Trophoblast cell (in vitro differentiated cells and primary cell): ENCODE measurements at regions not wholly inside any gene's neighbourhood (a gene's known extent, or its start where the extent isn't known, plus 50 kb on each side); places are given as distances from the start of the nearest gene placed in this dataset.

Experiments used
- DNase-seq, 2 donors: peaks; one replicate each; pipeline ENCODE4 v3.0.0-alpha.2; 2016
- H2AFZ ChIP-seq: 2 replicates; pipeline ENCODE4 v1.6.1; 2013; ENCODE audit warnings: low read length, moderate library complexity, mild to moderate bottlenecking; ENCODE audit not compliant: insufficient read depth, poor library complexity
- H2AK5ac ChIP-seq: 2 replicates; pipeline ENCODE4 v1.6.1; 2013; ENCODE audit warnings: mild to moderate bottlenecking, low read length
- H2BK120ac ChIP-seq: 2 replicates; pipeline ENCODE4 v1.6.1; 2013; ENCODE audit warnings: low read length, mild to moderate bottlenecking, moderate library complexity; ENCODE audit not compliant: insufficient read depth, poor library complexity
- H2BK12ac ChIP-seq: 2 replicates; pipeline ENCODE4 v1.6.1; 2013; ENCODE audit warnings: mild to moderate bottlenecking, low read length, moderate library complexity
- H2BK5ac ChIP-seq: 2 replicates; pipeline ENCODE4 v1.6.1; 2013; ENCODE audit warnings: low read length, low read depth, moderate library complexity, mild to moderate bottlenecking; ENCODE audit not compliant: poor library complexity
- H3K14ac ChIP-seq: 2 replicates; pipeline ENCODE4 v1.6.1; 2013; ENCODE audit warnings: mild to moderate bottlenecking, low read length
- H3K18ac ChIP-seq: 2 replicates; pipeline ENCODE4 v1.6.1; 2013; ENCODE audit warnings: mild to moderate bottlenecking, low read length
- H3K23ac ChIP-seq: 2 replicates; pipeline ENCODE4 v1.6.1; 2013; ENCODE audit warnings: low read length
- H3K27ac ChIP-seq: 2 replicates; pipeline ENCODE4 v1.5.1; 2013; ENCODE audit warnings: low read depth, mild to moderate bottlenecking, inconsistent platforms, low read length, moderate library complexity
- H3K27me3 ChIP-seq: 2 replicates; pipeline ENCODE4 v1.6.1; 2013; ENCODE audit warnings: inconsistent platforms, mild to moderate bottlenecking, low read length, moderate library complexity; ENCODE audit not compliant: insufficient read depth
- H3K36me3 ChIP-seq, 2 experiments: 1 replicate in 1 of 2; 2 replicates in 1 of 2; pipeline ENCODE4 v1.6.1; 2013; ENCODE audit warnings: low read length in 2 of 2, mild to moderate bottlenecking in 2 of 2, moderate library complexity in 1 of 2; ENCODE audit not compliant: insufficient read depth in 2 of 2, control insufficient read depth in 1 of 2
- H3K4ac ChIP-seq: 2 replicates; pipeline ENCODE4 v1.6.1; 2013; ENCODE audit warnings: low read depth, mild to moderate bottlenecking, low read length, moderate library complexity
- H3K4me1 ChIP-seq, 2 experiments: 1 replicate in 1 of 2; 2 replicates in 1 of 2; pipeline ENCODE4 v1.6.1; 2013; ENCODE audit warnings: low read length in 2 of 2, mild to moderate bottlenecking in 2 of 2, moderate library complexity in 1 of 2; ENCODE audit not compliant: insufficient read depth in 2 of 2, control insufficient read depth in 1 of 2
- H3K4me2 ChIP-seq: 2 replicates; pipeline ENCODE4 v1.6.1; 2013; ENCODE audit warnings: inconsistent platforms, mild to moderate bottlenecking, low read length, moderate library complexity
- H3K4me3 ChIP-seq: 2 replicates; pipeline ENCODE4 v1.5.1; 2013; ENCODE audit warnings: mild to moderate bottlenecking, low read depth, low read length, inconsistent platforms
- H3K79me1 ChIP-seq: one replicate; pipeline ENCODE4 v1.6.1; 2013; ENCODE audit warnings: low read length
- H3K79me2 ChIP-seq: 2 replicates; pipeline ENCODE4 v1.6.1; 2013; ENCODE audit warnings: low read length, mild to moderate bottlenecking; ENCODE audit not compliant: control insufficient read depth, insufficient read depth, poor library complexity
- H3K9ac ChIP-seq: 2 replicates; pipeline ENCODE4 v1.6.1; 2013; ENCODE audit warnings: mild to moderate bottlenecking, low read length
- H3K9me3 ChIP-seq: 2 replicates; pipeline ENCODE4 v1.6.1; 2013; ENCODE audit warnings: low read depth, mild to moderate bottlenecking, control low read depth, inconsistent platforms, low read length; ENCODE audit not compliant: insufficient read depth
- H4K12ac ChIP-seq: 2 replicates; pipeline ENCODE4 v1.6.1; 2013; ENCODE audit warnings: low read depth, mild to moderate bottlenecking, low read length, moderate library complexity
- H4K8ac ChIP-seq: 2 replicates; pipeline ENCODE4 v1.6.1; 2013; ENCODE audit warnings: low read depth, mild to moderate bottlenecking, low read length, moderate library complexity
- H4K91ac ChIP-seq: one replicate; pipeline ENCODE4 v1.6.1; 2013; ENCODE audit warnings: low read depth, mild to moderate bottlenecking, low read length, moderate library complexity
- WGBS: extraction: QIAGEN DNeasy Blood & Tissue Kit; methylation state at CpG from one replicate; pipeline ENCODE4 v1.1.7; 2013; ENCODE audit warnings: missing lambda C conversion rate; ENCODE audit not compliant: insufficient read length, insufficient coverage; ENCODE audit errors: extremely low coverage; 5-methylcytosine and 5-hydroxymethylcytosine counted together

DNA sequence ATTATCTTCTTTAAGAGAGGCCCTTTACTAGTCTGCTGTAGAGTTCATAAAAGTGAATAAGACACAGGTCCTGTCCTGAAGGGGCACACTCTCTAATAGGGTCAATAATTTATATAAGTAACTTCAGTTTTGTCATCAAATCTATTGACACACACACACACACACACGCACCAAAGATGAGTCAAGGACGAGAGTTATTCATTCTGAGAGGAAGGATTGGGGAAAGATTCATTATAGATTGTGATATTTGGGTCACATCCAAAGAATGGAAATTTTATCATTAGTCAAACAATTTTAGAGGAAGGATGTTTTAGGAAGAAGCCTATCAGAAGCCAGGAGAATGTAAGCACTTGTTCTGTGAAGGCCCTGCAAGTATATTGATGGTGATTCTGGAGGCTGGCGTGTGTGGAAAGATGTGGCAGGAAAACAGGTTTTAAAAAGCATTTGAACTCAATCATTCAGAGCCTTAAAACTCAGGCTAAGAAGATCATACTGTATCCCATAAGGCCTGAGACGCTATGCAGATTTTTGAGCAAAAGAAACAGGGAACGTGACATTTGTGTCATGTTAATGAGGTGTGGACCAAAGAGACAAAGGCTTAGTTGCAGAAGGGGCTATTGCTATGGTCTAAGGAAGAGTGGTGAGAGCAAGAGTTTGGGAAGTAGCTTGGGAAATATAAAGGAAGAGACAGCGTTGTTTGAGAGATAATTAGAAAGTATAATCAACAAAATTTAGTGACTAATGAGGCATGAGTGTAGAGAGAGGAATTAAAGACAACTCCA, 161.4 kb upstream of the PREP start:
- Histone ChIP-seq H3K27ac (no peak overlapping the region), H3K9ac (no peak overlapping the region), H3K9me3 (no peaks in the 10 kb centered on the region), H3K4me1 (no peaks in the 10 kb centered on the region), H2BK120ac (no peak overlapping the region), H3K79me2 (no peaks in the 10 kb centered on the region), H3K79me1 (no peaks in the 10 kb centered on the region), H3K4me3 (no peak overlapping the region), H3K4ac (no peak overlapping the region), H3K27me3 (no peaks in the 10 kb centered on the region), H3K36me3 (no peaks in the 10 kb centered on the region), H3K4me2 (no peak overlapping the region), H2BK5ac (no peak overlapping the region), H3K14ac (no peak overlapping the region), H2AK5ac (no peak overlapping the region), H4K12ac (no peak overlapping the region), H3K18ac (no peak overlapping the region), H3K23ac (no peak overlapping the region), H2BK12ac (no peak overlapping the region), H4K8ac (no peak overlapping the region), H4K91ac (no peak overlapping the region), H2AFZ (no peak overlapping the region)
- no peak for DNase-seq
- 100% methylated on average over 1 of the region's 6 CpGs for WGBS

GRCh38 chr6:105562027-105562426, 159.1 kb upstream of the PREP start:
- Histone ChIP-seq H2AK5ac (no peak overlapping the region), H3K4me2 (no peak overlapping the region), H4K12ac (no peak overlapping the region), H3K4me1 (no peaks in the 10 kb centered on the region), H2BK120ac (no peak overlapping the region), H3K79me1 (no peaks in the 10 kb centered on the region), H3K27me3 (no peaks in the 10 kb centered on the region), H2BK5ac (no peak overlapping the region), H3K9ac (no peak overlapping the region), H4K8ac (no peak overlapping the region), H2AFZ (no peak overlapping the region), H4K91ac (no peak overlapping the region), H3K36me3 (no peaks in the 10 kb centered on the region), H3K4me3 (no peak overlapping the region), H3K79me2 (no peaks in the 10 kb centered on the region), H3K14ac (no peak overlapping the region), H3K9me3 (no peaks in the 10 kb centered on the region), H3K4ac (no peak overlapping the region), H3K23ac (no peak overlapping the region), H3K27ac (no peak overlapping the region), H2BK12ac (no peak overlapping the region), H3K18ac (no peak overlapping the region)
- no peak for DNase-seq
- WGBS, result no CpG with 5 or more reads among the region's 1 CpG

DNA sequence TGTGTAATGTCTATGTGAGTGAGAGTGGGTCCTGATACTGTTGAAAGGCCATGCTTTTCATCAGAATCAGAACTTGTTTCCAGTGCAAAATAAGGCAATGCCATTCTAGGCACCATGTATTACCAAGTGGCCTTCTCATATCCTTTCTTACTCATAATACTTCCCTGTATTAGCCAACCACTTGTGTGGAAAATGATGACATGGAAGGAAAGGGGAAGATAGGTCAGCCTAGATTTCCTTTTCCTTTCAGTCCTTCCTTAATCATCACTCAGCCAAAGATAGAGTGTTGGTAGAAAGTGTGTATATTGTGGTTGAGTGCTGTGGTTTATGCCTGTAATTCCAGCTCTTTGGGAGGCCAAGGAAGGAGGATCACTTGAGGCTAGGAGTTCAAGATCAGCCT, 158.6 kb upstream of the PREP start:
- H2BK120ac ChIP-seq, result no peak overlapping the region
- no peak overlapping the region for H3K18ac ChIP-seq
- no peak overlapping the region for H3K4ac ChIP-seq
- no peaks in the 10 kb centered on the region for H3K9me3 ChIP-seq
- H3K27me3 ChIP-seq, result no peaks in the 10 kb centered on the region
- H4K91ac ChIP-seq, result no peak overlapping the region
- no peak overlapping the region for H2BK5ac ChIP-seq
- no peaks in the 10 kb centered on the region for H3K79me1 ChIP-seq
- no peak overlapping the region for H2BK12ac ChIP-seq
- H4K8ac ChIP-seq, result no peak overlapping the region
- DNase-seq, result no peak
- H3K23ac ChIP-seq, result no peak overlapping the region
- no peaks in the 10 kb centered on the region for H3K4me1 ChIP-seq
- H3K27ac ChIP-seq, result no peak overlapping the region
- no peak overlapping the region for H4K12ac ChIP-seq
- H3K4me3 ChIP-seq, result no peak overlapping the region
- H3K36me3 ChIP-seq, result no peaks in the 10 kb centered on the region
- H3K4me2 ChIP-seq, result no peak overlapping the region
- no peak overlapping the region for H2AFZ ChIP-seq
- no peak overlapping the region for H3K14ac ChIP-seq
- H3K79me2 ChIP-seq, result no peaks in the 10 kb centered on the region
- no peak overlapping the region for H2AK5ac ChIP-seq
- no peak overlapping the region for H3K9ac ChIP-seq

GRCh38 chr6:105560611-105561066, 157.8 kb upstream of the PREP start:
- Histone ChIP-seq H4K91ac (no peak overlapping the region), H2BK5ac (no peak overlapping the region), H3K23ac (no peak overlapping the region), H4K12ac (no peak overlapping the region), H3K27ac (no peak overlapping the region), H3K4me3 (no peak overlapping the region), H3K14ac (no peak overlapping the region), H3K9ac (no peak overlapping the region), H3K79me1 (no peaks in the 10 kb centered on the region), H3K18ac (no peak overlapping the region), H3K4me1 (no peaks in the 10 kb centered on the region), H3K36me3 (no peaks in the 10 kb centered on the region), H3K4ac (no peak overlapping the region), H3K4me2 (no peak overlapping the region), H4K8ac (no peak overlapping the region), H2AFZ (no peak overlapping the region), H2AK5ac (no peak overlapping the region), H2BK12ac (no peak overlapping the region), H3K9me3 (no peaks in the 10 kb centered on the region), H3K27me3 (no peaks in the 10 kb centered on the region), H3K79me2 (no peaks in the 10 kb centered on the region), H2BK120ac (no peak overlapping the region)
- no CpG with 5 or more reads among the region's 2 CpGs for WGBS
- DNase-seq, result no peak
